Neuronal stem cell (in vitro differentiated cells): ENCODE measurements at regions not wholly inside any gene's neighbourhood (a gene's known extent, or its start where the extent isn't known, plus 50 kb on each side); places are given as distances from the start of the nearest gene placed in this dataset.

Experiments
- DNase-seq: peaks from one replicate; pipeline ENCODE4 v3.0.0-alpha.2; 2013; ENCODE audit warnings: low spot score
- H2AFZ ChIP-seq: one replicate; pipeline ENCODE4 v1.6.1; 2013; ENCODE audit warnings: mild to moderate bottlenecking, low read length, inconsistent platforms
- H2AK5ac ChIP-seq: 2 replicates; pipeline ENCODE4 v1.6.1; 2013; ENCODE audit warnings: low read depth, mild to moderate bottlenecking, inconsistent platforms, low read length, moderate library complexity, mixed read lengths
- H2BK120ac ChIP-seq: 2 replicates; pipeline ENCODE4 v1.6.1; 2013; ENCODE audit warnings: low read depth, mild to moderate bottlenecking, inconsistent platforms, low read length, moderate library complexity, mixed read lengths
- H2BK12ac ChIP-seq: one replicate; pipeline ENCODE4 v1.6.1; 2013; ENCODE audit warnings: low read length, inconsistent platforms
- H2BK15ac ChIP-seq: 2 replicates; pipeline ENCODE4 v1.6.1; 2013; ENCODE audit warnings: mild to moderate bottlenecking, low read length, inconsistent platforms, mixed read lengths
- H2BK5ac ChIP-seq: one replicate; pipeline ENCODE4 v1.6.1; 2013; ENCODE audit warnings: inconsistent platforms, mild to moderate bottlenecking, low read length, moderate library complexity
- H3K14ac ChIP-seq: one replicate; pipeline ENCODE4 v1.6.1; 2013; ENCODE audit warnings: low read length, inconsistent platforms
- H3K18ac ChIP-seq: 2 replicates; pipeline ENCODE4 v1.6.1; 2013; ENCODE audit warnings: low read length, inconsistent platforms
- H3K23ac ChIP-seq: 2 replicates; pipeline ENCODE4 v1.6.1; 2013; ENCODE audit warnings: low read depth, mild to moderate bottlenecking, mixed read lengths, low read length, inconsistent platforms; ENCODE audit not compliant: poor library complexity
- H3K27ac ChIP-seq: replicated peaks from 3 replicates; pipeline ENCODE4 v1.5.1; 2013; ENCODE audit warnings: low read length, inconsistent platforms
- H3K27me3 ChIP-seq, 3 experiments: 2 replicates each; pipeline ENCODE4 v1.6.1; 2013; ENCODE audit warnings: low read length in 3 of 3, mild to moderate bottlenecking in 2 of 3, inconsistent platforms in 1 of 3, low read depth in 1 of 3, mixed read lengths in 1 of 3, moderate library complexity in 1 of 3; ENCODE audit not compliant: control insufficient read depth in 3 of 3, insufficient read depth in 3 of 3
- H3K36me3 ChIP-seq, 2 donors: replicated peaks in 1 of 2; 2 replicates each; pipeline ENCODE4 v1.6.1; 2013; ENCODE audit warnings: low read length in 2 of 2; ENCODE audit not compliant: control insufficient read depth in 2 of 2, insufficient read depth in 2 of 2
- H3K4ac ChIP-seq: 2 replicates; pipeline ENCODE4 v1.6.1; 2013; ENCODE audit warnings: inconsistent platforms, mild to moderate bottlenecking, low read length, moderate library complexity
- H3K4me1 ChIP-seq, 2 donors: 1 replicate in 1 of 2; 2 replicates in 1 of 2; pipeline ENCODE4 v1.6.1; 2013; ENCODE audit warnings: low read length in 2 of 2, low read depth in 1 of 2; ENCODE audit not compliant: control insufficient read depth in 2 of 2, insufficient read depth in 1 of 2
- H3K4me2 ChIP-seq: one replicate; pipeline ENCODE4 v1.6.1; 2013; ENCODE audit warnings: mild to moderate bottlenecking, low read length, inconsistent platforms; ENCODE audit not compliant: insufficient read depth, poor library complexity, severe bottlenecking
- H3K4me3 ChIP-seq, 2 donors: 2 replicates each; pipeline ENCODE4 v1.5.1; 2013; ENCODE audit warnings: low read length in 2 of 2, mild to moderate bottlenecking in 2 of 2, inconsistent platforms in 1 of 2, moderate library complexity in 1 of 2
- H3K79me1 ChIP-seq: one replicate; pipeline ENCODE4 v1.6.1; 2013; ENCODE audit warnings: low read depth, mild to moderate bottlenecking, inconsistent platforms, low read length, moderate library complexity
- H3K9ac ChIP-seq: one replicate; pipeline ENCODE4 v1.6.1; 2013; ENCODE audit warnings: mild to moderate bottlenecking, low read depth, low read length, inconsistent platforms; ENCODE audit not compliant: poor library complexity
- H3K9me3 ChIP-seq, 2 donors: replicated peaks in 1 of 2; 2 replicates each; pipeline versions ENCODE3 to v1.6.1; 2013; ENCODE audit warnings: low read length in 2 of 2, mild to moderate bottlenecking in 2 of 2, inconsistent platforms in 1 of 2, low read depth in 1 of 2, mixed read lengths in 1 of 2, moderate library complexity in 1 of 2; ENCODE audit not compliant: control insufficient read depth in 2 of 2, insufficient read depth in 1 of 2
- H4K8ac ChIP-seq: one replicate; pipeline ENCODE4 v1.6.1; 2013; ENCODE audit warnings: low read depth, mild to moderate bottlenecking, inconsistent platforms, low read length, moderate library complexity
- H4K91ac ChIP-seq: one replicate; pipeline ENCODE4 v1.6.1; 2013; ENCODE audit warnings: low read length, low read depth, mild to moderate bottlenecking, inconsistent platforms; ENCODE audit not compliant: poor library complexity
- WGBS, 2 donors: extraction: QIAGEN DNeasy Blood & Tissue Kit; methylation state at CpG; one replicate each; pipeline ENCODE4 v1.1.7; 2013; ENCODE audit warnings: missing lambda C conversion rate in 2 of 2, mixed read lengths in 1 of 2; ENCODE audit not compliant: insufficient read length in 2 of 2, insufficient replicate concordance in 1 of 2; ENCODE audit errors: extremely low coverage in 2 of 2; 5-methylcytosine and 5-hydroxymethylcytosine counted together

- Histone ChIP-seq H4K8ac (no peak overlapping the region), H2BK15ac (no peak overlapping the region), H4K91ac (no peak overlapping the region), H3K14ac (no peak overlapping the region), H3K9me3 (no peaks in the 10 kb centered on the region), H2BK12ac (no peak overlapping the region), H2AFZ (no peak overlapping the region), H3K27ac (no peak overlapping the region), H3K4me2 (peak overlapping the region; percentile 54), H3K36me3 (no peaks in the 10 kb centered on the region), H3K27me3 (peaks cover 4 to 89% (median 77%) of the 10 kb centered on the region in 3 experiments), H3K9ac (no peak overlapping the region), H3K79me1 (no peaks in the 10 kb centered on the region), H3K4ac (no peak overlapping the region), H3K4me1 (peaks cover 13 to 20% of the 10 kb centered on the region in 2 donors), H3K23ac (no peak overlapping the region), H3K18ac (no peak overlapping the region), H2AK5ac (no peak overlapping the region), H2BK5ac (no peak overlapping the region), H2BK120ac (no peak overlapping the region), H3K4me3 (no peak overlapping the region)
- no CpG with 5 or more reads among the region's 22 CpGs for WGBS, 2 donors
- DNase-seq: peak; percentile 35
Measured at GRCh38 chr5:50967563-50968355, 301.3 kb downstream of the PARP8 start.

- H3K4me1 ChIP-seq: peaks cover 13 to 20% of the 10 kb centered on the region in 2 donors
- no peak overlapping the region for H3K4me3 ChIP-seq
- no peaks in the 10 kb centered on the region for H3K36me3 ChIP-seq
- peak overlapping the region; percentile 21 for H3K4me2 ChIP-seq
- no peak overlapping the region for H3K4ac ChIP-seq
- H3K18ac ChIP-seq: no peak overlapping the region
- H4K8ac ChIP-seq: no peak overlapping the region
- no peaks in the 10 kb centered on the region for H3K9me3 ChIP-seq
- no peak overlapping the region for H2BK15ac ChIP-seq
- no peak overlapping the region for H3K9ac ChIP-seq
- no peak overlapping the region for H3K27ac ChIP-seq
- H3K23ac ChIP-seq: no peak overlapping the region
- peak; percentile 88 for DNase-seq
- H2AFZ ChIP-seq: peak overlapping the region; percentile 76
- H2BK120ac ChIP-seq: no peak overlapping the region
- no peak overlapping the region for H3K14ac ChIP-seq
- no peak overlapping the region for H4K91ac ChIP-seq
- WGBS, 2 donors: no CpG with 5 or more reads among the region's 23 CpGs
- H2AK5ac ChIP-seq: no peak overlapping the region
- H3K27me3 ChIP-seq: peaks cover 4 to 89% (median 74%) of the 10 kb centered on the region in 3 experiments
- no peak overlapping the region for H2BK12ac ChIP-seq
- H2BK5ac ChIP-seq: no peak overlapping the region
- H3K79me1 ChIP-seq: no peaks in the 10 kb centered on the region
Measured at GRCh38 chr5:50968356-50969149, 302.1 kb downstream of the PARP8 start.

- Histone ChIP-seq H3K27ac (no peak overlapping the region), H4K91ac (no peak overlapping the region), H2BK15ac (no peak overlapping the region), H3K4me3 (peak overlapping the region in 1 of 2 donors; percentile 68), H3K14ac (no peak overlapping the region), H3K9me3 (no peaks in the 10 kb centered on the region), H3K4ac (no peak overlapping the region), H2AK5ac (no peak overlapping the region), H3K27me3 (peaks cover 2 to 87% (median 65%) of the 10 kb centered on the region in 3 experiments), H3K4me2 (peak overlapping the region; percentile 89), H2BK5ac (no peak overlapping the region), H3K9ac (no peak overlapping the region), H2BK120ac (no peak overlapping the region), H2AFZ (peak overlapping the region; percentile 76), H2BK12ac (no peak overlapping the region), H4K8ac (no peak overlapping the region), H3K79me1 (no peaks in the 10 kb centered on the region), H3K18ac (peak overlapping the region; percentile 49), H3K36me3 (no peaks in the 10 kb centered on the region), H3K23ac (no peak overlapping the region), H3K4me1 (peaks cover 13 to 18% of the 10 kb centered on the region in 2 donors)
- WGBS, 2 donors: no CpG with 5 or more reads among the region's 60 CpGs
- peak; percentile 24 for DNase-seq
Measured at GRCh38 chr5:50969151-50970031, 303.0 kb downstream of the PARP8 start.
